SK-N-MC (cell line): ENCODE measurements at regions not wholly inside any gene's neighbourhood (a gene's known extent, or its start where the extent isn't known, plus 50 kb on each side); places are given as distances from the start of the nearest gene placed in this dataset.
"Not testable (repeated sequence)": the region's sequence is repeated elsewhere in the genome, so short reads cannot be mapped to it uniquely, and the experiment has no call there.

Experiments used
- DNase-seq: peaks from one replicate; pipeline ENCODE4 v3.0.0-alpha.2; 2011; ENCODE audit warnings: low read depth, low spot score
- H3K27ac ChIP-seq: fragments of 200-600 bp; sonication (generic); 2 replicates; pipeline ENCODE4 v1.5.1; 2016; ENCODE audit warnings: mixed run types
- H3K36me3 ChIP-seq: fragments of 200-600 bp; sonication (generic); 2 replicates; pipeline ENCODE4 v1.6.1; 2017; ENCODE audit warnings: antibody characterized with exemption, low read length, mixed read lengths; ENCODE audit not compliant: insufficient read depth
- H3K4me3 ChIP-seq: fragments of 200-600 bp; sonication (generic); 2 replicates; pipeline ENCODE4 v1.5.1; 2016
- H3K9ac ChIP-seq: fragments of 200-600 bp; sonication (generic); 2 replicates; pipeline ENCODE4 v1.8.0; 2017; ENCODE audit warnings: mixed run types, mixed read lengths; ENCODE audit not compliant: insufficient read length
- H3K9me3 ChIP-seq: fragments of 200-600 bp; sonication (generic); 2 replicates; pipeline ENCODE4 v1.6.1; 2017; ENCODE audit warnings: low read depth, mild to moderate bottlenecking, antibody characterized with exemption, low read length, moderate library complexity, mixed read lengths
- EZH2 ChIP-seq: fragments of 200-600 bp; sonication (generic); IDR thresholded peaks from one replicate; pipeline ENCODE4 v1.6.1; 2017; ENCODE audit warnings: antibody characterized with exemption
- FOXP2 ChIP-seq: optimal IDR thresholded peaks from 2 replicates; pipeline ENCODE3; 2011; ENCODE audit warnings: mild to moderate bottlenecking, moderate library complexity; ENCODE audit not compliant: insufficient read depth; ENCODE audit errors: extremely low read length, control extremely low read depth
- POLR2AphosphoS5 ChIP-seq: IDR thresholded peaks from 2 replicates; pipeline ENCODE4 v1.6.1; 2012; ENCODE audit warnings: mild to moderate bottlenecking, low read depth, low read length, borderline replicate concordance

- no peaks in the 10 kb centered on the region for H3K9me3 ChIP-seq
- H3K4me3 ChIP-seq = no peak overlapping the region
- DNase-seq = no peak
- H3K9ac ChIP-seq = no peak overlapping the region
- H3K36me3 ChIP-seq = no peaks in the 10 kb centered on the region
- TF ChIP-seq POLR2AphosphoS5 (no peak), EZH2 (no peak), FOXP2 (no peak)
- no peak overlapping the region for H3K27ac ChIP-seq
These were observed 77.2 kb downstream of the TSN start for GRCh38 chr2:121832412-121833357.

GRCh38 chr2:121833358-121833723, 77.9 kb downstream of the TSN start:
- no peak overlapping the region for H3K9ac ChIP-seq
- no peak for DNase-seq
- TF ChIP-seq FOXP2 (no peak), POLR2AphosphoS5 (no peak), EZH2 (no peak)
- H3K27ac ChIP-seq = no peak overlapping the region
- no peaks in the 10 kb centered on the region for H3K9me3 ChIP-seq
- H3K36me3 ChIP-seq = no peaks in the 10 kb centered on the region
- no peak overlapping the region for H3K4me3 ChIP-seq

GRCh38 chr2:121836611-121837010, 81.2 kb downstream of the TSN start:
- no peak overlapping the region for H3K9ac ChIP-seq
- no peak for DNase-seq

GRCh38 chr2:121837591-121837990, 82.1 kb downstream of the TSN start:
- no peak overlapping the region for H3K4me3 ChIP-seq
- no peak overlapping the region for H3K9ac ChIP-seq
- H3K9me3 ChIP-seq = no peaks in the 10 kb centered on the region
- no peak for DNase-seq
- TF ChIP-seq FOXP2 (no peak), POLR2AphosphoS5 (no peak), EZH2 (no peak)
- H3K36me3 ChIP-seq = no peaks in the 10 kb centered on the region
- no peak overlapping the region for H3K27ac ChIP-seq

More at GRCh38 chr2:121836611-121837010, 81.2 kb downstream of the TSN start:
- H3K27ac ChIP-seq = no peak overlapping the region
- no peak for TF ChIP-seq FOXP2
- TF ChIP-seq POLR2AphosphoS5 = no peak
- no peak for TF ChIP-seq EZH2
- no peak overlapping the region for H3K4me3 ChIP-seq
- H3K9me3 ChIP-seq = no peaks in the 10 kb centered on the region
- no peaks in the 10 kb centered on the region for H3K36me3 ChIP-seq

GRCh38 chr2:121838551-121838950, 83.1 kb downstream of the TSN start:
- Histone ChIP-seq H3K36me3 (no peaks in the 10 kb centered on the region), H3K27ac (no peak overlapping the region), H3K9me3 (no peaks in the 10 kb centered on the region), H3K4me3 (no peak overlapping the region), H3K9ac (no peak overlapping the region)
- TF ChIP-seq POLR2AphosphoS5 (no peak), FOXP2 (no peak), EZH2 (no peak)
- DNase-seq = no peak

GRCh38 chr2:121839584-121839983, 84.1 kb downstream of the TSN start:
- no peak overlapping the region for H3K9ac ChIP-seq
- H3K9me3 ChIP-seq = no peaks in the 10 kb centered on the region
- no peak for DNase-seq
- TF ChIP-seq POLR2AphosphoS5 (no peak), EZH2 (no peak), FOXP2 (no peak)
- H3K27ac ChIP-seq = no peak overlapping the region
- no peaks in the 10 kb centered on the region for H3K36me3 ChIP-seq
- H3K4me3 ChIP-seq = no peak overlapping the region

- no peak for DNase-seq
- Histone ChIP-seq H3K36me3 (no peaks in the 10 kb centered on the region), H3K27ac (no peak overlapping the region), H3K9ac (no peak overlapping the region), H3K9me3 (no peaks in the 10 kb centered on the region), H3K4me3 (no peak overlapping the region)
- TF ChIP-seq FOXP2 (no peak), POLR2AphosphoS5 (no peak), EZH2 (no peak)
These were observed 93.8 kb downstream of the TSN start for GRCh38 chr2:121849236-121849635.

- not testable (repeated sequence) for H3K27ac ChIP-seq, H3K9ac ChIP-seq, DNase-seq, H3K36me3 ChIP-seq, H3K9me3 ChIP-seq, H3K4me3 ChIP-seq
These were observed 97.7 kb downstream of the TSN start for GRCh38 chr2:121853149-121853548.

GRCh38 chr2:121855510-121855909, 100.1 kb downstream of the TSN start:
- no peak overlapping the region for H3K9ac ChIP-seq
- H3K4me3 ChIP-seq = no peak overlapping the region
- no peaks in the 10 kb centered on the region for H3K36me3 ChIP-seq
- H3K27ac ChIP-seq = no peak overlapping the region
- no peaks in the 10 kb centered on the region for H3K9me3 ChIP-seq
- TF ChIP-seq EZH2 = no peak
- no peak for TF ChIP-seq POLR2AphosphoS5
- TF ChIP-seq FOXP2 = no peak
- no peak for DNase-seq
